ENCODE measurements at regions not wholly inside any gene's neighbourhood (a gene's known extent, or its start where the extent isn't known, plus 50 kb on each side); places are given as distances from the start of the nearest gene placed in this dataset.
"Not testable (repeated sequence)": the region's sequence is repeated elsewhere in the genome, so short reads cannot be mapped to it uniquely, and the experiment has no call there.

DNA sequence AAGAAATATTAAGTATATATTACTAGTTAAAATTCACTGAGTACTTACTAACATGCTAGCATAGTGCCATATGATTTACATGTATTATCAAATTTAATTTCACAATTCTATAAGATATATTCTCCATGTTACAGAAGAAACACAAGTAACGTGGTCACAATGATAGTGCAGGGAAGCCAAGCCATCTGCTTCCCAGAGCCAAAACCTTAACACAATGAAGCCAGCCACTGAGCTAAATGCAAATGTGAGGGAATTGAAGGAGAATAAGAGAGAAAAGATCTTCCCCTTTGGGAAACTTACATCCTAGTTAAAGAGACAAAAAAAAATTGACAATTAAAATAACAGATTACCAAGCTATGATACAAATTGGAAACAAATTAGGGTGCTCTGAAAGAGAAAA, 63.6 kb downstream of the ELAPOR2 start:
- TF ChIP-seq, protein P1, sequence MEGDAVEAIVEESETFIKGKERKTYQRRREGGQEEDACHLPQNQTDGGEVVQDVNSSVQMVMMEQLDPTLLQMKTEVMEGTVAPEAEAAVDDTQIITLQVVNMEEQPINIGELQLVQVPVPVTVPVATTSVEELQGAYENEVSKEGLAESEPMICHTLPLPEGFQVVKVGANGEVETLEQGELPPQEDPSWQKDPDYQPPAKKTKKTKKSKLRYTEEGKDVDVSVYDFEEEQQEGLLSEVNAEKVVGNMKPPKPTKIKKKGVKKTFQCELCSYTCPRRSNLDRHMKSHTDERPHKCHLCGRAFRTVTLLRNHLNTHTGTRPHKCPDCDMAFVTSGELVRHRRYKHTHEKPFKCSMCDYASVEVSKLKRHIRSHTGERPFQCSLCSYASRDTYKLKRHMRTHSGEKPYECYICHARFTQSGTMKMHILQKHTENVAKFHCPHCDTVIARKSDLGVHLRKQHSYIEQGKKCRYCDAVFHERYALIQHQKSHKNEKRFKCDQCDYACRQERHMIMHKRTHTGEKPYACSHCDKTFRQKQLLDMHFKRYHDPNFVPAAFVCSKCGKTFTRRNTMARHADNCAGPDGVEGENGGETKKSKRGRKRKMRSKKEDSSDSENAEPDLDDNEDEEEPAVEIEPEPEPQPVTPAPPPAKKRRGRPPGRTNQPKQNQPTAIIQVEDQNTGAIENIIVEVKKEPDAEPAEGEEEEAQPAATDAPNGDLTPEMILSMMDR (conservative IDR thresholded peaks at IDR 0.05; ENCODE audit: low read depth): no peak
- CTCF ChIA-PET: no interaction called here
- POLR2A ChIA-PET (ENCODE audit: low non-redundant PET): no interaction called here
- no peak for DNase-seq (ENCODE audit: low spot score)
- no peak overlapping the region for H3K27ac ChIP-seq

DNA sequence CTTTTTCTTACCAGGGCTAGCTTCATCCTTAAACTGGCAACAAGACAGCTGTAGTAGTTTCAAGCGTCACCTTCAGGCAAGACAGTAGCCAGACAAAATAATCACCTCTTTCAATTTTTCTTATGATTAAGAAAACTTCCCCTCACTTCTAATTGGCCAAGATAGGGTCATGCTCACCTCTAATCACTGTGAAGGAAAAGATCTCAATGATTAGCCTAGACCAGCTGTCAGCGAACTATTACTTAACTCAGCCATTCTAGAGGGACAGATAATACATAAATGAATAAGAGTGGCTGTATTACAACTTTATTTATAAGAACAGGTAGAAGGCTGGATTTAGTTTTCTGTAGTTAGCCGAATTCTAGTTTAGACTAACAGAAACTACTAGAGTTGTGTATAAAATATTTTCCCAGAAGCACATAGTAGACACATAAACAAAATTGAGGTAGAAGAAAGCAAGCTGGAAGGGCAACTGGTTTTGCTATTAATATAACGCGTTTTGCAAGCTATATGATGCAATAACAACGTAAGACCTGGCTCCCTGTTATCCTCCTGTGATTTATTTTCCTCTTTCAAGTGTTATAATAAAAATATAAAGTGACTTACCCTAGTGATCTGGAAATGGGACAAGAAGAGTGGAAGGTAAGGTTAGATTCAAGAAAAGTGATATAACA, 64.3 kb downstream of the ELAPOR2 start:
- no peak overlapping the region for H3K27ac ChIP-seq
- ChIA-PET CTCF (no interaction called here), POLR2A (ENCODE audit: low non-redundant PET) (no interaction called here)
- TF ChIP-seq, protein P1 (conservative IDR thresholded peaks at IDR 0.05; ENCODE audit: low read depth): no peak
- no peak for DNase-seq (ENCODE audit: low spot score)

DNA sequence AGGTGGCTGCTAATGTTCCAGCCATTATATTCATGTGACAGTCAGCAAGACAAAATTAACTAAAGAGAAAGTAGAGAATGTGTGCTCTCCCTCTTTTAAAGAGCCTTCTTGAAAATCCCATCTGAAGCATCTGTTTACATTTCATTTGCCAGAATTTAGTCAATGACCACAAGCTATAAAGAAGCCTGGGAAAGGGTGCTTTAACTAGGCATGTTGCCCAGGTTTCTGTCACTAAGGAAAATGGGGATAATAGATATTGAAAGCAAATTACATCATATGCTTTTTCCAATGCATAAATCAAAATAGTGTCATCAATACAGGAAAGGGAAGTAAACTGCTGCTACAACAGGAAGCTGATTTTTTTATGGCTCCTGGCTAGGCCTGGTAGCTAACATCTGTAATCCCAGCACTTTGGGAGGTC, 67.7 kb downstream of the ELAPOR2 start:
- CTCF ChIA-PET: interaction anchor here (0.6 to 1.2 kb wide), 2 partner anchors 39 to 1235 kb away, joined by 3 to 4 read pairs; no protein-coding TSS in a partner anchor
- TF ChIP-seq, protein P1 (conservative IDR thresholded peaks at IDR 0.05; ENCODE audit: low read depth): no peak
- no peak for DNase-seq (ENCODE audit: low spot score)
- POLR2A ChIA-PET (ENCODE audit: low non-redundant PET): no interaction called here
- H3K27ac ChIP-seq: no peak overlapping the region

DNA sequence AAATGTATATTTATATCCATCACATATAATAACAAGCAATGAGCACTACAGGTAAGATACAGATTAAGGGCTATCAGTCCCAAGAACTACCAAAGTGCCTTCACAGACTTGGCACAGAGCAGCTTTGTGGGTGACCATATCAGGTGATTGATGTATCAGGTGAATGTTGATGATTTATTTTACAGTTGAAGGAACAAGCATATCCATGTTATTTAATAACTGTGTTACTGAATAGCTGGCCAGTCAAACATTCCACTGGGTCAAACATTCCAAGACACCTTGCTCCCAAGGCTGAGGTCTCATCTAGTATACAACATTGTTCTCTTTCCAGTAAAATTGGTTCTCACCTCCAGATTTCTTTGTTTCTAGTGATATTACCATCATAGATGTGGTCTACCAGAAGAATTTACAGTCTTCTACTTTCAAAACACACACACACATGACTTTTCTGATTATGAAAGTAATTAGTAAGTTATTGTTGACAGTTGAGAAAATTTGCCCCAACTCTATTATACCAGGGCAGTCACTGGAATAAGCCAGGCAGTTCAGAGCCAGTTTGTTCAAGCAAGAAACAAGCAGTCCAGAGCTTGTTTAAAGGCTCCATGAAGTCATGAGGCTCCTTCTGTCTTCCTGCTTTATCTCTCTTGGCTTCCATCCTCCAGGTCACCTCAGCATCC, 68.2 kb downstream of the ELAPOR2 start:
- ChIA-PET CTCF (interaction anchor here (1.2 kb wide), 1 partner anchor 38 kb away, joined by 3 read pairs; no protein-coding TSS in a partner anchor), POLR2A (ENCODE audit: low non-redundant PET) (no interaction called here)
- no peak overlapping the region for H3K27ac ChIP-seq
- no peak for DNase-seq (ENCODE audit: low spot score)
- TF ChIP-seq, protein P1 (conservative IDR thresholded peaks at IDR 0.05; ENCODE audit: low read depth): no peak

DNA sequence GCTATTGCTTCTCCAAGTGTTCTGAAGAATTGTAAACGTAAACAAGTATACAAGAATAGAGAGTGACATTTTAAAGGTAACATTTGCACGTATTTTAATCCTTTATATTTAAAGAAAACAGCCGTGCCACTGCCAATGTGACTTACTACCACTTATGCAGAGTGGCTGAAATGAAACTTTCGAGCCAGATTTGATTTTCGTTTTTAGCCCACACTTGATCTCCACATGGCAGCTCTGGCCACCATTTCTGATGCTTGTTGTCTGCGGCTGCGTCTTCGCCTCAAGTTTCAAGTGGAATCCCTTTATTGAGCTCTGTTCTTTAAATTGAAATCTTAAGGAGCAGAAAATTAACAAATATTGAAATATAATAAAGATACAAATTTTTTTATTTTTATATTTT, 70.0 kb downstream of the ELAPOR2 start:
- H3K27ac ChIP-seq: no peak overlapping the region
- no peak for DNase-seq (ENCODE audit: low spot score)
- TF ChIP-seq, protein P1 (conservative IDR thresholded peaks at IDR 0.05; ENCODE audit: low read depth): no peak
- CTCF ChIA-PET: no interaction called here
- POLR2A ChIA-PET (ENCODE audit: low non-redundant PET): no interaction called here

DNA sequence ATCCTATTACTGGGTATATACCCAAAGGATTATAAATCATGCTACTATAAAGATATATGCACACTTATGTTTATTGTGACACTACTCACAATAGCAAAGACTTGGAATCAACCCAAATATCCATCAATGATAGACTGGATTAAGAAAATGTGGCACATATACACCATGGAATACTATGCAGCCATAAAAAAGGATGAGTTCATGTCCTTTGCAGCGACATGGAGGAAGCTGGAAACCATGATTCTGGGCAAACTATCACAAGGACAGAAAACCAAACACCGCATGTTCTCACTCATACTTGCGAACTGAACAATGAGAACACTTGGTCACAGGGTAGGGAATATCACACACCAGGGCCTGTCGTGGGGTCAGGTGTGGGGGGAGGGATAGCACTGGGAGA, 71.6 kb downstream of the ELAPOR2 start:
- CTCF ChIA-PET; DNase-seq (ENCODE audit: low spot score); POLR2A ChIA-PET (ENCODE audit: low non-redundant PET); H3K27ac ChIP-seq: not testable (repeated sequence)

DNA sequence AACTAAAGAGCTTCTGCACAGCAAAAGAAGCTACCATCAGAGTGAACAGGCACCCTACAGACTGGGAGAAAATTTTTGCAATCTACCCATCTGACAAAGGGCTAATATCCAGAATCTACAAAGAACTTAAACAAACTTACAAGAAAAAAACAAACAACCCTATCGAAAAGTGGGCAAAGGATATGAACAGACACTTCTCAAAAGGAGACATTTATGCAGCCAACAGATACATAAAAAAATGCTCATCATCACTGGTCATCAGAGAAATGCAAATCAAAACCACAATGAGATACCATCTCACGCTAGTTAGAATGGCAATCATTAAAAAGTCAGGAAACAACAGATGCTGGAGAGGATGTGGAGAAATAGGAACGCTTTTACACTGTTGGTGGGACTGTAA, 72.1 kb downstream of the ELAPOR2 start:
- H3K27ac ChIP-seq; CTCF ChIA-PET; POLR2A ChIA-PET (ENCODE audit: low non-redundant PET); DNase-seq (ENCODE audit: low spot score): not testable (repeated sequence)

DNA sequence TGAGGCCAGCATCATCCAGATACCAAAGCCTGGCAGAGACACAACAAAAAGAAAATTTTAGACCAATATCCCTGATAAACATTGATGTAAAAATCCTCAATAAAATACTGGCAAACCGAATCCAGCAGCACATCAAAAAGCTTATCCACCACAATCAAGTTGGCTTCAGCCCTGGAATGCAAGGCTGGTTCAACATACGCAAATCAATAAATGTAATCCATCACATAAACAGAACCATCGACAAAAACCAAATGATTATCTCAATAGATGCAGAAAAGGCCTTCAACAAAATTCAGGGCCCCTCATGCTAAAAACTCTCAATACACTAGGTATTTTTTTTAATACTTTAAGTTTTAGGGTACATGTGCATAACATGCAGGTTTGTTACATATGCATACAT, 74.1 kb downstream of the ELAPOR2 start:
- POLR2A ChIA-PET (ENCODE audit: low non-redundant PET); H3K27ac ChIP-seq; CTCF ChIA-PET; DNase-seq (ENCODE audit: low spot score): not testable (repeated sequence)

DNA sequence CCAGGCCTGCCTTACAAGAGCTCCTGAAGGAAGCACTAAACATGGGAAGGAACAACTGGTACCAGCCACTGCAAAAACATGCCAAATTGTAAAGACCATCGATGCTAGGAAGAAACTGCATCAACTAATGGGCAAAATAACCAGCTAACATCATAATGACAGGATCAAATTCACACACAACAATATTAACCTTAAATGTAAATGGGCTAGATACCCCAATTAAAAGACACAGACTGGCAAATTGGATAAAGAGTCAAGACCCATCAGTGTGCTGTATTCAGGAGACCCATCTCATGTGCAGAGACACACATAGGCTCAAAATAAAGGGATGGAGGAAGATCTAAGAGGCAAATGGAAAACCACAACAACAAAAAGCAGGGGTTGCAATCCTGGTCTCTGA, 75.8 kb downstream of the ELAPOR2 start:
- H3K27ac ChIP-seq; POLR2A ChIA-PET (ENCODE audit: low non-redundant PET); DNase-seq (ENCODE audit: low spot score); CTCF ChIA-PET: not testable (repeated sequence)

DNA sequence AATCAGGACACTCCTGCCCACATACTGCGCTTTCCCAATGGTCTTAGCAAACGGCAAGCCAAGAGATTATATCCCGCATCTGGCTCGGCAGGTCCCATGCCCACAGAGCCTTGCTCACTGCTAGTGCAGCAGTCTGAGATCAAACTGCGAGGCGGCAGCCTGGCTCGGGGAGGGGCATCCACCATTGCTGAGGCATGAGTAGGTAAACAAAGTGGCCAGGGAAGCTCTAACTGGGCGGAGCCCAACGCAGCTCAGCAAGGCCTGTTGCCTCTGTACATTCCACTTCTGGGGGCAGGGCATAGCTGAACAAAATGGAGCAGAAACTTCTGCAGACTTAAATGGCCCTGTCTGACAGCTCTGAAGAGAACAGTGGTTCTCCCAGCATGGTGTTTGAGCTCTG, 77.5 kb downstream of the ELAPOR2 start:
- H3K27ac ChIP-seq; DNase-seq (ENCODE audit: low spot score); POLR2A ChIA-PET (ENCODE audit: low non-redundant PET): not testable (repeated sequence)
- CTCF ChIA-PET: interaction anchor here (0.6 to 0.7 kb wide), 3 partner anchors 10 to 56 kb away, joined by 3 to 5 read pairs (median 3); no protein-coding TSS in a partner anchor
